GM12878 (cell line): ENCODE measurements at regions not wholly inside any gene's neighbourhood (a gene's known extent, or its start where the extent isn't known, plus 50 kb on each side); places are given as distances from the start of the nearest gene placed in this dataset.

Experiments
- TF ChIP-seq, protein P1 (sequence below): IDR thresholded peaks from 2 replicates; pipeline ENCODE4 v1.6.1; 2012; ENCODE audit warnings: improper control_type of control experiment, low read depth, low read length; ENCODE audit not compliant: insufficient replicate concordance
- TF ChIP-seq, protein P2 (sequence below): fragments of 450-650 bp; IDR thresholded peaks from 2 replicates; pipeline ENCODE4 v1.6.1; 2017; ENCODE audit warnings: mild to moderate bottlenecking, moderate library complexity

DNA sequence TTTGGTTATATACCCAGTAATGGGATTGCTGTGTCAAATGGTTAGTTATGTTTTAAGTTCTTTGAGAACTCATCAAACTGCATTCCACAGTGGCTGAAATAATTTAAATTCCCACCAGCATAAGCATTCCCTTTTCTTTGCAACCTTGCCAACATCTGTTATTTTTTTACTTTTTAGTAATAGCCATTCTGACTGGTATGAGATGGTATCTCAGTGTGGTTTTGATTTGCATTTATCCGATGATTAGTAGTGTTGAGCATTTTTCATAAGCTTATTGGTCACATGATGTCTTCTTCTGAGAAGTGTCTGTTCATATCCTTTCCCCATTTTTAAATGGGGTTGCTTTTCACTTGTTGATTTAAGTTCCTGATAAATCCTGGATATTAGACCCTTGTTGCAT lies 435.7 kb upstream of the RIOK2 start (continued):
- TF ChIP-seq, protein P1, sequence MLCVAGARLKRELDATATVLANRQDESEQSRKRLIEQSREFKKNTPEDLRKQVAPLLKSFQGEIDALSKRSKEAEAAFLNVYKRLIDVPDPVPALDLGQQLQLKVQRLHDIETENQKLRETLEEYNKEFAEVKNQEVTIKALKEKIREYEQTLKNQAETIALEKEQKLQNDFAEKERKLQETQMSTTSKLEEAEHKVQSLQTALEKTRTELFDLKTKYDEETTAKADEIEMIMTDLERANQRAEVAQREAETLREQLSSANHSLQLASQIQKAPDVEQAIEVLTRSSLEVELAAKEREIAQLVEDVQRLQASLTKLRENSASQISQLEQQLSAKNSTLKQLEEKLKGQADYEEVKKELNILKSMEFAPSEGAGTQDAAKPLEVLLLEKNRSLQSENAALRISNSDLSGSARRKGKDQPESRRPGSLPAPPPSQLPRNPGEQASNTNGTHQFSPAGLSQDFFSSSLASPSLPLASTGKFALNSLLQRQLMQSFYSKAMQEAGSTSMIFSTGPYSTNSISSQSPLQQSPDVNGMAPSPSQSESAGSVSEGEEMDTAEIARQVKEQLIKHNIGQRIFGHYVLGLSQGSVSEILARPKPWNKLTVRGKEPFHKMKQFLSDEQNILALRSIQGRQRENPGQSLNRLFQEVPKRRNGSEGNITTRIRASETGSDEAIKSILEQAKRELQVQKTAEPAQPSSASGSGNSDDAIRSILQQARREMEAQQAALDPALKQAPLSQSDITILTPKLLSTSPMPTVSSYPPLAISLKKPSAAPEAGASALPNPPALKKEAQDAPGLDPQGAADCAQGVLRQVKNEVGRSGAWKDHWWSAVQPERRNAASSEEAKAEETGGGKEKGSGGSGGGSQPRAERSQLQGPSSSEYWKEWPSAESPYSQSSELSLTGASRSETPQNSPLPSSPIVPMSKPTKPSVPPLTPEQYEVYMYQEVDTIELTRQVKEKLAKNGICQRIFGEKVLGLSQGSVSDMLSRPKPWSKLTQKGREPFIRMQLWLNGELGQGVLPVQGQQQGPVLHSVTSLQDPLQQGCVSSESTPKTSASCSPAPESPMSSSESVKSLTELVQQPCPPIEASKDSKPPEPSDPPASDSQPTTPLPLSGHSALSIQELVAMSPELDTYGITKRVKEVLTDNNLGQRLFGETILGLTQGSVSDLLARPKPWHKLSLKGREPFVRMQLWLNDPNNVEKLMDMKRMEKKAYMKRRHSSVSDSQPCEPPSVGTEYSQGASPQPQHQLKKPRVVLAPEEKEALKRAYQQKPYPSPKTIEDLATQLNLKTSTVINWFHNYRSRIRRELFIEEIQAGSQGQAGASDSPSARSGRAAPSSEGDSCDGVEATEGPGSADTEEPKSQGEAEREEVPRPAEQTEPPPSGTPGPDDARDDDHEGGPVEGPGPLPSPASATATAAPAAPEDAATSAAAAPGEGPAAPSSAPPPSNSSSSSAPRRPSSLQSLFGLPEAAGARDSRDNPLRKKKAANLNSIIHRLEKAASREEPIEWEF: no peak
- TF ChIP-seq, protein P2, sequence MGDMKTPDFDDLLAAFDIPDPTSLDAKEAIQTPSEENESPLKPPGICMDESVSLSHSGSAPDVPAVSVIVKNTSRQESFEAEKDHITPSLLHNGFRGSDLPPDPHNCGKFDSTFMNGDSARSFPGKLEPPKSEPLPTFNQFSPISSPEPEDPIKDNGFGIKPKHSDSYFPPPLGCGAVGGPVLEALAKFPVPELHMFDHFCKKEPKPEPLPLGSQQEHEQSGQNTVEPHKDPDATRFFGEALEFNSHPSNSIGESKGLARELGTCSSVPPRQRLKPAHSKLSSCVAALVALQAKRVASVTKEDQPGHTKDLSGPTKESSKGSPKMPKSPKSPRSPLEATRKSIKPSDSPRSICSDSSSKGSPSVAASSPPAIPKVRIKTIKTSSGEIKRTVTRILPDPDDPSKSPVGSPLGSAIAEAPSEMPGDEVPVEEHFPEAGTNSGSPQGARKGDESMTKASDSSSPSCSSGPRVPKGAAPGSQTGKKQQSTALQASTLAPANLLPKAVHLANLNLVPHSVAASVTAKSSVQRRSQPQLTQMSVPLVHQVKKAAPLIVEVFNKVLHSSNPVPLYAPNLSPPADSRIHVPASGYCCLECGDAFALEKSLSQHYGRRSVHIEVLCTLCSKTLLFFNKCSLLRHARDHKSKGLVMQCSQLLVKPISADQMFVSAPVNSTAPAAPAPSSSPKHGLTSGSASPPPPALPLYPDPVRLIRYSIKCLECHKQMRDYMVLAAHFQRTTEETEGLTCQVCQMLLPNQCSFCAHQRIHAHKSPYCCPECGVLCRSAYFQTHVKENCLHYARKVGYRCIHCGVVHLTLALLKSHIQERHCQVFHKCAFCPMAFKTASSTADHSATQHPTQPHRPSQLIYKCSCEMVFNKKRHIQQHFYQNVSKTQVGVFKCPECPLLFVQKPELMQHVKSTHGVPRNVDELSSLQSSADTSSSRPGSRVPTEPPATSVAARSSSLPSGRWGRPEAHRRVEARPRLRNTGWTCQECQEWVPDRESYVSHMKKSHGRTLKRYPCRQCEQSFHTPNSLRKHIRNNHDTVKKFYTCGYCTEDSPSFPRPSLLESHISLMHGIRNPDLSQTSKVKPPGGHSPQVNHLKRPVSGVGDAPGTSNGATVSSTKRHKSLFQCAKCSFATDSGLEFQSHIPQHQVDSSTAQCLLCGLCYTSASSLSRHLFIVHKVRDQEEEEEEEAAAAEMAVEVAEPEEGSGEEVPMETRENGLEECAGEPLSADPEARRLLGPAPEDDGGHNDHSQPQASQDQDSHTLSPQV: no peak
